GM18520 (cell line): ENCODE measurements at regions not wholly inside any gene's neighbourhood (a gene's known extent, or its start where the extent isn't known, plus 50 kb on each side); places are given as distances from the start of the nearest gene placed in this dataset.
"Not testable (repeated sequence)": the region's sequence is repeated elsewhere in the genome, so short reads cannot be mapped to it uniquely, and the experiment has no call there.

Experiments
- ATAC-seq: cut with Tn5 transposase; IDR thresholded peaks from one replicate; pipeline ENCODE4 v1.9.1; 2021; ENCODE audit not compliant: unreplicated experiment

DNA sequence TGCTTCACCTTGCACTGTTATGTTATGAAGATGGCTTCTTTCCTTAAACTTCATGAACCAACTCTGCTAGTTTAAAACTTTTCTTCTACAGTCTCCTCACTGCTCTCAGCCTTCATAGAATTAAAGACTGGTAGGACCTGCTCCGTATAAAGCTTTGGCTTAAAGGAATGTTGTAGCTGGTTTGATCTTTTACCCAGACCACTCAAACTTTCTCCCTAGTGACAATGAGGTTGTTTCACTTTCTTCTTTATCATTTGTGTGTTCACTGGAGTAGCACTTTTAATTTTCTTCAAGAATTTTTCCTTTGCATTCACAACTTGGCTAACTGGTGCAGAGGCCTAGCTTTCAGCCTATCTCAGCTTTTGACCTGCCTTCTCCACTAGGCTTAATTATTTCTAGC is 316.4 kb upstream of the RNF32 start:
- no peak for ATAC-seq

DNA sequence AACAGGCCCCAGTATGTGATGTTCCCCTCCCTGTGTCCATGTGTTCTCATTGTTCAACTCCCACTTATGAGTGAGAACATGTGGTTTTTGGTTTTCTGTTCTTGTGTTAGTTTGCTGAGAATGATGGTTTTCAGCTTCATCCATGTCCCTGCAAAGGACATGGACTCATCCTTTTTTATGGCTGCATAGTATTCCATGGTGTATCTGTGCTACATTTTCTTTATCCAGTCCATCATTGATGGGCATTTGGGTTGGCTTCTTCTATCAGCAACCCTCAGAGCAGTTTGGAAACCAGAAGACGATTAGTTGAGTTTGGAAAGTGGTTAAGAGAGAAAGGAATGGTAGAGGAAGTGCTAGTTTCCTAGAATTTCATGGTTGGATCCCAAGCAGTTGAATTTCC is 319.1 kb upstream of the RNF32 start:
- not testable (repeated sequence) for ATAC-seq

DNA sequence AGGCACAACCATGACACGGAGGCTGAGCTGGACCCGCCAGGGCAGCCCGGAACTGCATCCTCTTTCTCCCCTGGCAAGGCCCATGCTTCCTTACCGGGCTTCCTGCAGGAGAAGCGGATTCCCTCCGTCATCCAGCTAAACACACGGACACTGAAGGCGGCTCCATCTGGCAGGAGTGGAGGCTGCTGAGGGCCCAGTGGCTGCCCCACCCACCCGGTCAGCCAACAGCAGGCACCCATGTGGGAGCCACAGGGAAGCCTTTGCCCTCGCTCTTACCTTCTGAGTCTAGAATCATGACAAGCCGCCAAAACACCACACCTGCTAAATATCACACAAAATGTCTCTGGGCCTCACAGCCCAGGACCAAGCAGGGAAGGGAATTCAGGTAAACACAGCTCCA is 321.6 kb upstream of the RNF32 start:
- no peak for ATAC-seq

DNA sequence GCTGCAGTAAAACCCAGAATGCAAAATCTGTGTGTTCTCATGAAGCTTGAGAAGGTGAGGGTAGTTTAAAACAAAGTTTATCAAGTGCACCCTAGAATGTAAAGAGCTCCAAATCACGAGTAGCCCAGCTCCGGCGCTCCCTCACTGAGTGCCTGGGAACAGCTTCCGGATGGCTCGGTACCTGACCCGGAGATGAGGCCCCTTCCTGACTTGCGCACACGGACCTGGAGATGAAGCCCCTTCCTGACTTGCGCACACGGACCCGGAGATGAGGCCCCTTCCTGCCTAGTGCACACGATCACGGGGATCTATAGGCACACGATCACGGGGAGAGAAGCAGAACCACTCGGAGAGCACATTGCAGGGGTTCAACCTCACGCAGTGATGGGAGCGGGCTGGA is 322.1 kb upstream of the RNF32 start:
- no peak for ATAC-seq

DNA sequence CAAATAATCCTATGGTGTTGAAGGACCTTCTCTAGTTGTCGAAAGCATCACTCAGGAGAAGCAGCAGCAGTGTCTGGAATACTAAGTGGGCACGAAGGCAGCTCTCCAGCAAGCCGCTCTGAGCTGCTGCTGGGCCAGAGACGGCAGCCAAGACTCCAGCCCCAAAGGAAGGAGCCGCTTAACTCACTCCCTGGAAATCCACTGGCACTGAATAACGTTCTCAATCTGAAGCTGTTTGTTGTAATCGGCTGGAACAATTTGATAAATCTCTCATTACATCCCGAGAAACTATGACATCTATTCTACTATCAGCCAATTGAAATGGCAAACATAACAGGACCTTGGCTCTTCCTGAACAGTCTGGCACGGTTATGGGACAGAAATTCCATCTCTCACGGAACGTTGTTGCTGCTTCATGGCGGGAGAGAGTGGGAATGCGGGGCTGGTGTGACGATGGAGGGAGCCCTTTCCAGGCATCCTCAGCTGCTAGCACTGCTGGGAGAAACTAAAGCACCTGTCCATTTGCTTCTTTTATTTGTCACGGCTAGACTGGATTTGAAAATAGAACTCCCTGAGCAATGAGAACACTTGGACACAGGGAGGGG is 331.5 kb upstream of the RNF32 start:
- ATAC-seq: no peak

DNA sequence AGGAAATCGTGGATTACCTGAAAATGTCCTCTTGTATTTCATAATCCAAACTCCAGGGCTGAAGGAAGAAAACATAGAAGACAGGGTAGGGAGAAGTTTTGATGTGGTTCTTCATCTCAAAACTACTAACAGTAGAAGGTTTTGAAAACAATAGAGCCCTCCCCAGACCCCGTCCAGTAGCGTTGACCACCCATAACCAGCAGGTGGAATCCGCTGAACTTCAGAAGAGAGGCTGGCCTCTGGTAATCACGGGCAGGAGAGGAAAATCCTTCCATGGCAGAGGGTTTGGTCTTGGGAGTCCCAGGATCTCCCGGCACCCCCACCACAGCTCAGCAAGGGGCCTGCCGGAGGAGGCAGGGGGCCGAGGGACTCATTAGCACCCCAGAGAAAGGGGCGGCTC is 333.4 kb upstream of the RNF32 start:
- no peak for ATAC-seq

DNA sequence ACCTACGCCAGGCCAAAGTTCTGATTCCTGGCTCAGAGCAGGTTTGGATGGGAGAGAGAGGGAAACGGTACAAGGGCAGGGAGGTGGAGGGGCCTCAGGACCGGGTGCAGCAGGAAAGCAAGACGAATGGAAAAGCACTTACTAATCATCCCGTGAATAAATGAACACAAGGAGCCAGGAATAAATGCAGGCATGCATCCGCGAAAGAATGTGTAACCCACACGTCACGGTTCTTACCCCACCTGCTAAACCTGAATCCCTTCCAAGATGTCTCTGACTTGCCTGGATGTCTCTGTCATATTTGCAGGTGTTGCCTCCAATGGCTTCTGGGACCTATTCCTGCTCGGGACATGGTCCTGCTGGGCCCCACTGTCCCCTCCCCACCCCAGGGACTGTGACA is 335.2 kb upstream of the RNF32 start:
- ATAC-seq: no peak

DNA sequence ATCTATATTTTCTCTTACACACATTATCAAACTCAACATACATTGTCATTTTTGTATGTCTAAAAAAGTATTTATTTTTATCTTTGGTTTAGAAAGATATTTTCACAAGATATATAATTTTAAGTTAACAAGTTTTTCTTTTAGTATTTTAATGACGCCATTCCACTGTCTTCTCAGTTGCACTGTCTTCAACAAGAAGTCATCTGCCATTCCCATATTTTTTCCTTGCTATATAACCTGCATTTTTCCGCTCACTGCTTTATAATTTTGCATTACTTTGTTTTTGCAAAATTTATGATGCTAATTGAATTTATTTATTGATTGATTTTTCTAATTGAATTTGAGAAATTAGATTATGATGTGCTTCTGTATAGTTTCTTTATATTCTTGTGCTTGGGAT is 357.8 kb upstream of the RNF32 start:
- no peak for ATAC-seq

DNA sequence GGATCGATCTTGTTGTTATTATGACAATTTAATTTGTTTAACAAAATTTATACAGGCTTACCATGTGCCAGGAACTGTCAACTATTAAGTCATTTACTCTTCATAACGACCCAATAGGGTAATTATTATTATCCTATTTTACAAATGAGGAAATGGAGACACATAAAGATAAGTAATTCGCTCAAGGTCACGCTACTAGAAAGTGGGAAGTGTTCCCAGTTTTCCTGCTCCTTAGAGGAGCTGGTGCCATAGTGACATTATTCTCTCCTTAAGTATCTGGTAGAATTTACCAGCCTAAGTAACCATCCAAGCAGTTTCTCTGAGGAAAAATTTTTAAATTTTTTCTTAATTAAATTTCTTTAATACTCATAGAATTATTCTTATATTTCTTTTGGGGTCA is 360.9 kb upstream of the RNF32 start:
- ATAC-seq: no peak

DNA sequence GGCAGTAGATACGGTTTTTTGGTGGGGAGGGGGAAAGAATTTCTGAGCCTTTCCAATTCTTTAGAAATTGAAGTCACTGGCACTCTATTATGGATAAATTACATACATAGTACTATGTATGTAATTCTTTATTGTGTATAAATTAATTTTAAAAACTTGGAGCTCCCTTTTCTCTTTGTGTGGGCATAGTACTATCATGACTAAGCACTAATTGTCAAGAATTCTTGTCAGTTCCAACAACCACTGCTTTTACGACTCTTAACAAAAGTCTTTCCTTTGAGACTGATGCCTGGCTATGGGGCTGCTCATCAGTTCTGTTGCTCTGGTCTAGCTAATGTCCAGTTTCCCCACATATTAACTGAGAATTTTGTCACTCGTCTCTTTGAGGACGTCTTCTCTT is 365.3 kb upstream of the RNF32 start:
- ATAC-seq: no peak

DNA sequence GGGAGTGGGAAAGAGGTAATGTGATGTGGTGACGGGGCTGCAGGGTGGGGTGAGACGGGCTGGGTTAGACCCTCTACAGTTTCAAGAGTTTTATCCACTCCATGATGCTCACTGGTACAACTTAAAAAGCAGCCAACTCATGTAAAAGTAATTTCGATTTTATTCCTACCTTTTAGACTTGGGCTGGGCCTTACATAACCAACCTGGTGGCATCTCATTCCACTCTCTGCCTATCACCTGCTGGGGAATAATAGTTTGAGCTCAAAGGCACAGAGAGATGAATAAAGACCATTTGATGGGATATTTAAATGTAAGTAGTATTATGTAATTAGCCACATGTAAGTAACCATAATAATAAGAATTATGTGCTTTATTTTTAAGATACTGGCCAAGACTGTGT is 366.0 kb upstream of the RNF32 start:
- no peak for ATAC-seq

DNA sequence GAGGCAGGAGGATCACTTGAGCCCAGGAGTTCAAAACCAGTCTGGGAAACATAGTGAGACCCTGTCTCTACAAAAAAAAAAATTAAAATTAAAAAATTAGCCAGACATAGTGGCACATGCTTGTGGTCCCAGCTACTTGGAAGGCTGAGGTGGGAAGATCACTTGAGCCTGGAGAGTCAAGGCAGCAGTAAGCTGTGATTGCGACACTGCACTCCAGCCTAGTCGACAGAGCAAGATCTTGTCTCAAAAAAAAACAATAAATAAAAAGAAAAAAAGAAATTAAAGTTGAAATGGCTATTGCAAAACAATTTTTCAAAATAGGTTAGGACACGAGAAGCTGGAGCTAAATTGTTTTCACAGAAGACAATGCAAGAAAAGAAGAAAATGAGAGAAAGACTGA is 379.0 kb upstream of the RNF32 start:
- ATAC-seq: no peak

DNA sequence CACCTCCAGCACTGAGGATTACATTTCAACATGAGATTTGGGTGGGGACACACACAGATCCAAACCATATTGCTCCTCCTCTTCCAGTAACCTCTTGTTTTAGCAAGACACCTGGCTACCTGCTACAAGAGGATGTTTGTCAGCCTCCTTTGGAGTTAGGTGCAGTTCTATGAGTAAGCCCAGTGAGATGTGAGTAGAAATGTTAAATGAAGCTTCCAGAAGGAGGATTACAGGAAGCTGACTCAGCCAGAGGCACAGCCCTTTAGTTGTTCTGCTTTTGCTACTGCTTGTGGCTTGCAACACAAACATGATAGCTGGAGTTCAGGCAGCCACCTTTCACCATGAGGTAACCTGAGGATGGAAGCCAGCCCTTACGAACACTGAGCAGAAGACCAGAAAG is 382.7 kb upstream of the RNF32 start:
- ATAC-seq: no peak

DNA sequence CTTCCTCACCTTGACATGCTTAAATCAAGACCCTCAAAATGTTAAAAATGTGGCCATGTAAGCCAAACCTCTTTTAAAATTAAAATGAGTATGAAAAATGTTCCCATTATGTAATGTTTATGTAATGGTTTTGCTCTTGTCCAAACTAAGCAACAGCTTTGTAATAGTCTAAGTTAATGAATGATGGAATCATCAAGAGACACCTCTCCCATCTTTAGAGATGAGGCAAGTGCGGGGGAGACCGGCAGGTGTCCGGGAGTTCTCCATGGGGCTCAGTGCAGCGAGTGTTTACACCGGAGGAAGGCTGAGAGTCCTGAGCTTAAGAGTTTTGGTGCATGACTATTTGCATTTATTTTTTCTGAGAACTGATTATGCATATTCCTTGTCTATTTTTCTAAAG is 384.9 kb upstream of the RNF32 start:
- ATAC-seq: no peak

DNA sequence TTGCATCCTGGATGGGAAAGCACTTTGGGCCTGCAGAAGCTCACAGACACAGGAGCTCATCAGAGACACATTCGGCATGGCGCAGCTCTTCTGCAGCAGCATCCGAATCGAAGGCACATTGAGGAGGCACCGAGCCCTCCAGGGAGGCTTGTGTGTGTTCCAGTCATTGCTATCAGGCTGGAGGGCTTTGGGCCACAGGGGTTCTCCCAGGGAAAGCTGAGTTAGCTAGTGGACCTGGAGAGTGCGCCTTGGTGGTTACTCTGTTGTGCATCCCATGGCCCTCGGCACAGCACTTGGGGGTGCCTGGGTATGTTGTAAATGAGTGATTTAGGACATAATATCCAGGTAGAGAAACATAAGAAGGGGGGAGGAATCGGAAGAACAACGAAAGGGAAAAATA is 388.7 kb upstream of the RNF32 start:
- no peak for ATAC-seq

DNA sequence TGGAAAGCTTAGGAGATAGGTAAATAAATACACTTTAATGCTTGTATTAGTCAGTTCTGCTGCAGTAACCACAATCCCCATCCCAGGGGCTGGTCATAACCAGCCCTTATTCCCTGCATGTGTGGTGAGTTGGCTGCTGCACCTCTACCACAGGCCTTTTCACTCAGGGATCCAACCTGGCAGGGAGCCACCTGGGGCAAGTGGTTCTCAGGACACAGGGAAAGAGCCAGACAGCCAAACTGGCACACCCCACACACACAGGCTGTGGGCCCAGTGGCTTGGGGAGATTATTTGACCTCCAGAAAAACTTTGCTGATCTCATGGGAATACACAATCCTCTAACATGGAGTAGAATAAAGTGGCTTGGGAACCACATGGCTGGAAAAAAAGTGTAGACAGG is 400.0 kb upstream of the RNF32 start:
- no peak for ATAC-seq

DNA sequence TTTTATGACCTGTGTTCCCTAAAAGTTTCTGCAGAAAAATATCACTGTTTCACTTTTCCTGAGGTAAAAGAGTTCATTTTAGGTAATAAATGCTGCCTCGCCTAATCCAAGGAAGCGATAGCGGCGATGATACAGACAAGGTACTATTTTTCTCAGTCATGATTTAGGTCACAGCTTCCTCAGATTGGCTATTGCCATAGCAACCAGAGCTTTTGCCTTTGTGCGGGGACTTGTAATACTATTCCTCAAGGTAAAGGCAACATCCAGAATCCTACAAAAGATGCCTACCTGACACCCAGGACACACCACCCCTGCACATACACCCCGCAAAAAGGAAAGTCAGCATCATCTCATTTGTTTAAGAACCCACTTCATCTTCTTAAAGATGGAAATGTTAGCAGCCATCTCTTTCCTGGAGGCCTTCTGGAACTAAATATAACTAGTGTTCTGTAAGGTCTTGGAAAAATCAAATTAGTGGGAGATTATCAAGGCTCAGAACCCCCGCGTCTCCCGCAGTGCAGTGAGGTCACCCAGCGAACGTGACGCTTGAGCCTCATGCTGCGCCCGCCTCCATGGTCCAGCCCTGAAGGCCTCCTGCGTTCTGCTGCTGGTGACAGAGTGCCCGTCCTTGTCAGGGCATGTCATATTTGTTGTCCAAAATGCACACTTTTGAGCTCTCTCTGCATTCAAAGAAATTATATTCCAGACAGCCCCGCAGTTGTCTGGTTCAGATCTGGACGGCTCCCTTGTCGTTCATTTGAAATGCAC is 402.0 kb upstream of the RNF32 start:
- ATAC-seq: no peak

DNA sequence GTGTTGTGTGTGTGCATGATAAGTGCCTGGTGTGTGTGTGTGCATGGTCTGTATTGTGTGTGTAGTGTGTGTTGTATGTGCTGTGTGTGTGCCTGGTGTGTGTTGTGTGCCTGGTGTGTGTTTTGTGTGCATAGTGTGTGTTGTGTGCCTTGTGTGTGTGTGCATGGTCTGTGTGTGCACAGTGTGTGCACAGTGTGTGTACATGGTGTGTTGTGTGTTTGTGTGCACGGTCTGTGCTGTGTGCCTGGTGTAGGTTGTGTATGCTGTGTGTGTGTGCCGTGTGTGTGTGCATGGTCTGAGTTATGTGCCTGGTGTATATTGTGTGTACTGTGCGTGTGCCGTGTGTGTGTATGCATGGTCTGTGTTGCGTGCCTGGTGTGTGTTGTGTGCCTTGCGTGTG is 403.0 kb upstream of the RNF32 start:
- no peak for ATAC-seq

DNA sequence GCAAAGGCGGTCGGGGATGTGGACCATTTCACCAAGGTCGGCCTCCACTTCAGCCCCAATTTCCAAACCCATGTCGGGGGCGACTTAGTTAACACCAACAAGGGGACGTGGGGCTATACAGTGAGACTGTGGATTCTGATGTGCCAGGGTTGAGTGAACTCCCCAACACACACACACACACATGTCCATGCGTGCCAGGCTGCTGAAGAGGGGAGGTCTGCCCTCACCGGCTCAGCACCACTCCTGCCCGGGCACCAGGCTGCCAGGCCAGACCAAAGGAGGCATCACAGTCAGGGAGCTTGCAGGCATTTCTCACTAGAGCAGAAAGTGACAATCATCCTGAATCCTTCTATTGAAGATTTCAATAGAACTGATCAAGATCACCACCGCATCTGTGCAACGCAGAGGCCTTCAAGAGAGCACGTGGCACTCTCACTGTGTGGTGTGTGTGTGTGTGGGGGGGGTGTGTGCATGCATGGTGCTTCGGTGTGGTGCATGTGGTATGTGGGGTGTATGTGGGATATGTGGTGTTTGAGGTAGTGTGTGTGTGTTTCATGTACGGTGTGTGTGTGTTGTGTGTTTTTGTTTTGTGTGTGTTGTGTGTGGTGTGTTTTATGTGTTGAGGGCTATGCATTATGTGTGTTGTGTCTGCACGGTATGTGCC is 403.5 kb upstream of the RNF32 start:
- no peak for ATAC-seq

DNA sequence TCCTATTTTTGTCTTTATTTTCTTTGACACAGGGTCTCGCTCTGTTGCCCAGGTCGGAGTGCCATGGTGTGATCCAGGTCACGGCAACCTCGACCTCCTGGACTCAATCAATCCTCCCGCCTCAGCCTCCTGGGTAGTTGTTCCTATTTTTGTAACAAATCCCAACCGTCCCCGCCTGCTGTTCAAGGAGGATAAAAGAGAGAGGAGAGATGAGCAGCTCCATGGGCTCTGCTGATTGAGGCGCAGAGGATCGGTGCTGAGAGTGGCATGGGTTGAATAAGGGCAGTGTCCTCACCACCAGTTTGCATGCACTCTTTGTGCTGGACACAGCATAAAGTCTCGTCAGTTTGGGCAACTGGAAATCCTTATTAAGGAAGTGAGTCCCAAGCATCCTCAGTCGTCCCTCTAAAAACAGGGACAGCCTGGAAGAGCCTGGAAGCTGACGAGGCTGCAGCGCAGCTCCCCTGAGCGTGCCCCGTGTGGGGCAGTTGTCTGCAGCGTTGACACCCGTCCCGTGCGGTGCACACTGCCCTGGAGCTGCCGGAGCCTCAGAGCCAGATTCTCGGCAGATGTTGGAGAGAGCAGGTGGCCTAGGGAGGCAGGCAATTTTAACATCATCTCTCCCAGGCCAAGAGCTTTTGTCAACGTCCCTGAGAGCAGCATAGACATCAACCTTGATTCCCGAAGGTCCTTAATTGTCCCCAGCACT is 404.2 kb upstream of the RNF32 start:
- no peak for ATAC-seq

DNA sequence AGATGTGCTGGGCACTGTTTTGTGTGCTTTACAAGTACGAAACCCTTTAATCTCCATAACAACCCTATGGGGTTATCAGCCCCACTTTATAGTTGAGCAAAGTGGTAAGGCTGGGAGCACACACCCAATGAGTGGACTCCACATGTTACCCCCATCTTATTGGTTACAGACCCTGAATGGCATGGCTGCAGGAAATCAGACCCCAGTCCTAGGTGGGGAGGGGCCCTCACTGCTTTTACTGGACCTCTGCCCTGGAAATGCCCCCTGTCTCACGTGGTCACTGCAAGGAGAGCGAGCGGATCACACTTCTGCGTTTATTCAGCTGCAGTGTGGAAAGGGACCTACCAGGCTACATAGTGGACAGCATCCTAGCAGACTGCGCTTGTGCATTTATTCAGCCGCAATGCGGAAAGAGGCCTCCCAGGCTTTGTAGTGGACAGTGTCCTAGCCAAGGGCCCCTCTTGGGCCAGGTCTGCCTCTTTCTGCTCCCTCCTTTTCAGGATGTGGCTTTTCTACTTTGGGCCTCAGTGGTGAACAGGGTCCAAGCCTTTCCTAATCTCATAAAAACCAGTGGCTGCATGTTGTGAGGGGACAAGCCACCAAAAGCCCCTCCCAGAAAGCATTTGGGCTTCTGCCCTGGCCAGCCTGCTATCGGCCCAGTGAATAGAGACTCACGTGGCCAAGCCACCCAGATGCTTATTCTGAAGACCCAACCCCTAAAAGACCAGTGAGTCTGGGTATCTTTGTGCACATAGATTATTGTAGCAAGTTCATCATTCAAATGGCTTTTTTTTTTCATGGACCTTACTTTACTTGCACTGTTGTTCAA is 405.7 kb upstream of the RNF32 start:
- no peak for ATAC-seq
